SJSA1 (cell line): ENCODE measurements at regions not wholly inside any gene's neighbourhood (a gene's known extent, or its start where the extent isn't known, plus 50 kb on each side); places are given as distances from the start of the nearest gene placed in this dataset.

ENCODE experiments used
- DNase-seq, 2 experiments: peaks; one replicate each; pipeline ENCODE4 v3.0.0-alpha.2; 2015 to 2020; ENCODE audit warnings: low spot score in 2 of 2, low read depth in 1 of 2
- H3K27ac ChIP-seq: fragments of 250-450 bp; sonication (Bioruptor Pico); 2 replicates; pipeline ENCODE4 v1.5.1; 2020; ENCODE audit warnings: mild to moderate bottlenecking, moderate library complexity
- H3K27me3 ChIP-seq: fragments of 250-450 bp; sonication (Bioruptor Pico); replicated peaks from 2 replicates; pipeline ENCODE4 v1.5.1; 2020; ENCODE audit warnings: mild to moderate bottlenecking, moderate library complexity
- H3K36me3 ChIP-seq: fragments of 250-450 bp; sonication (Bioruptor Pico); 2 replicates; pipeline ENCODE4 v1.5.1; 2020; ENCODE audit warnings: mild to moderate bottlenecking
- H3K4me1 ChIP-seq: fragments of 250-450 bp; sonication (Bioruptor Pico); replicated peaks from 2 replicates; pipeline ENCODE4 v1.6.1; 2021; ENCODE audit warnings: mild to moderate bottlenecking
- H3K4me3 ChIP-seq: fragments of 250-450 bp; sonication (Bioruptor Pico); 2 replicates; pipeline ENCODE4 v1.5.1; 2020; ENCODE audit warnings: mild to moderate bottlenecking
- H3K9me3 ChIP-seq: fragments of 250-450 bp; sonication (Bioruptor Pico); replicated peaks from 2 replicates; pipeline ENCODE4 v1.5.1; 2020; ENCODE audit warnings: mild to moderate bottlenecking

- peaks cover 13% of the 10 kb centered on the region; the same call in 1 of the 2 replicates for H3K27me3 ChIP-seq
- DNase-seq = peak in 1 of 2 experiments; percentile 69
- no peaks in the 10 kb centered on the region for H3K9me3 ChIP-seq
- H3K4me1 ChIP-seq = no peaks in the 10 kb centered on the region
- H3K4me3 ChIP-seq = no peak overlapping the region
- no peak overlapping the region for H3K27ac ChIP-seq
- H3K36me3 ChIP-seq = no peaks in the 10 kb centered on the region
Measured at GRCh38 chr12:107560165-107560898, 125.3 kb upstream of the PWP1 start.

GRCh38 chr12:107560899-107561285 is 124.7 kb upstream of the PWP1 start:
- Histone ChIP-seq H3K27ac (no peak overlapping the region), H3K36me3 (no peaks in the 10 kb centered on the region)
- peak in 1 of 2 experiments; percentile 72 for DNase-seq

GRCh38 chr12:107564946-107565345 is 120.7 kb upstream of the PWP1 start:
- no peaks in the 10 kb centered on the region for H3K36me3 ChIP-seq
- H3K4me3 ChIP-seq = no peak overlapping the region
- no peaks in the 10 kb centered on the region for H3K4me1 ChIP-seq

More at GRCh38 chr12:107560899-107561285, 124.7 kb upstream of the PWP1 start:
- no peaks in the 10 kb centered on the region for H3K9me3 ChIP-seq
- no peak overlapping the region for H3K4me3 ChIP-seq
- H3K4me1 ChIP-seq = no peaks in the 10 kb centered on the region
- peaks cover 9% of the 10 kb centered on the region; the same call in 1 of the 2 replicates for H3K27me3 ChIP-seq

GRCh38 chr12:107565551-107565950 is 120.0 kb upstream of the PWP1 start:
- peaks cover 8% of the 10 kb centered on the region; the same call in 1 of the 2 replicates for H3K9me3 ChIP-seq
- H3K36me3 ChIP-seq = no peaks in the 10 kb centered on the region
- H3K4me3 ChIP-seq = no peak overlapping the region
- no peaks in the 10 kb centered on the region for H3K4me1 ChIP-seq
- H3K27ac ChIP-seq = no peak overlapping the region
- peaks cover 9% of the 10 kb centered on the region for H3K27me3 ChIP-seq
- peak in 1 of 2 experiments; percentile 74 for DNase-seq

More at GRCh38 chr12:107564946-107565345, 120.7 kb upstream of the PWP1 start:
- H3K27me3 ChIP-seq = peaks cover 9% of the 10 kb centered on the region
- no peak overlapping the region for H3K27ac ChIP-seq
- peak in 1 of 2 experiments; percentile 72 for DNase-seq
- H3K9me3 ChIP-seq = peaks cover 8% of the 10 kb centered on the region; the same call in 1 of the 2 replicates

- Histone ChIP-seq H3K4me1 (no peaks in the 10 kb centered on the region), H3K36me3 (no peaks in the 10 kb centered on the region), H3K9me3 (peaks cover 22% of the 10 kb centered on the region), H3K4me3 (no peak overlapping the region), H3K27me3 (no peaks in the 10 kb centered on the region; the same call in none of the 2 replicates), H3K27ac (no peak overlapping the region)
- peak in 1 of 2 experiments; percentile 39 for DNase-seq
Measured at GRCh38 chr12:107567876-107568619, 117.6 kb upstream of the PWP1 start.

GRCh38 chr12:107568718-107569117 is 116.9 kb upstream of the PWP1 start:
- H3K4me3 ChIP-seq = no peak overlapping the region
- no peak overlapping the region for H3K27ac ChIP-seq
- H3K4me1 ChIP-seq = no peaks in the 10 kb centered on the region
- peak in 1 of 2 experiments; percentile 72 for DNase-seq
- H3K9me3 ChIP-seq = peaks cover 22% of the 10 kb centered on the region
- H3K27me3 ChIP-seq = no peaks in the 10 kb centered on the region; the same call in 1 of the 2 replicates
- no peaks in the 10 kb centered on the region for H3K36me3 ChIP-seq

GRCh38 chr12:107570721-107571120 is 114.9 kb upstream of the PWP1 start:
- H3K27ac ChIP-seq = no peak overlapping the region
- H3K4me3 ChIP-seq = no peak overlapping the region
- no peaks in the 10 kb centered on the region for H3K4me1 ChIP-seq
- DNase-seq = peak; percentile 42 to 76
- peaks cover 29% of the 10 kb centered on the region for H3K9me3 ChIP-seq
- no peaks in the 10 kb centered on the region; the same call in 1 of the 2 replicates for H3K27me3 ChIP-seq
- H3K36me3 ChIP-seq = no peaks in the 10 kb centered on the region

- Histone ChIP-seq H3K36me3 (no peaks in the 10 kb centered on the region), H3K9me3 (peaks cover 31% of the 10 kb centered on the region), H3K4me1 (no peaks in the 10 kb centered on the region), H3K4me3 (no peak overlapping the region), H3K27ac (no peak overlapping the region), H3K27me3 (no peaks in the 10 kb centered on the region; the same call in 1 of the 2 replicates)
- DNase-seq = peak in 1 of 2 experiments; percentile 78
Measured at GRCh38 chr12:107571492-107571891, 114.1 kb upstream of the PWP1 start.

- peaks cover 33% of the 10 kb centered on the region for H3K9me3 ChIP-seq
- H3K4me1 ChIP-seq = peaks cover 23% of the 10 kb centered on the region
- H3K27ac ChIP-seq = no peak overlapping the region
- no peaks in the 10 kb centered on the region for H3K27me3 ChIP-seq
- no peaks in the 10 kb centered on the region for H3K36me3 ChIP-seq
- peak; percentile 43 to 78 for DNase-seq
- H3K4me3 ChIP-seq = no peak overlapping the region
Measured at GRCh38 chr12:107574691-107575090, 110.9 kb upstream of the PWP1 start.

- DNase-seq = no peak
- Histone ChIP-seq H3K36me3 (no peaks in the 10 kb centered on the region), H3K4me1 (peaks cover 23% of the 10 kb centered on the region), H3K9me3 (peaks cover 9% of the 10 kb centered on the region; the same call in 1 of the 2 replicates), H3K4me3 (no peak overlapping the region), H3K27me3 (no peaks in the 10 kb centered on the region), H3K27ac (no peak overlapping the region)
Measured at GRCh38 chr12:107580750-107581618, 104.6 kb upstream of the PWP1 start.

GRCh38 chr12:107581619-107582015 is 104.0 kb upstream of the PWP1 start:
- Histone ChIP-seq H3K36me3 (no peaks in the 10 kb centered on the region), H3K9me3 (peaks cover 8% of the 10 kb centered on the region; the same call in 1 of the 2 replicates), H3K4me3 (no peak overlapping the region), H3K4me1 (peaks cover 23% of the 10 kb centered on the region), H3K27me3 (no peaks in the 10 kb centered on the region), H3K27ac (no peak overlapping the region)
- no peak for DNase-seq

- no peak for DNase-seq
- Histone ChIP-seq H3K27me3 (no peaks in the 10 kb centered on the region), H3K27ac (no peak overlapping the region), H3K36me3 (no peaks in the 10 kb centered on the region), H3K4me3 (no peak overlapping the region), H3K9me3 (peaks cover 6% of the 10 kb centered on the region; the same call in 1 of the 2 replicates), H3K4me1 (peaks cover 5% of the 10 kb centered on the region)
Measured at GRCh38 chr12:107583551-107583950, 102.0 kb upstream of the PWP1 start.

- no peaks in the 10 kb centered on the region for H3K4me1 ChIP-seq
Measured at GRCh38 chr12:107584563-107584962, 101.0 kb upstream of the PWP1 start.

More at GRCh38 chr12:107584563-107584962, 101.0 kb upstream of the PWP1 start:
- no peaks in the 10 kb centered on the region for H3K27me3 ChIP-seq
- no peak overlapping the region for H3K4me3 ChIP-seq
- H3K36me3 ChIP-seq = no peaks in the 10 kb centered on the region
- DNase-seq = no peak
- no peak overlapping the region for H3K27ac ChIP-seq
- H3K9me3 ChIP-seq = no peaks in the 10 kb centered on the region; the same call in 1 of the 2 replicates
